Activated CD4-positive, alpha-beta T cell treated with anti-CD3 and anti-CD28 coated beads, Interleukin-2, amount 50 U/mL, for 16 hours (primary cell): ENCODE measurements at regions not wholly inside any gene's neighbourhood (a gene's known extent, or its start where the extent isn't known, plus 50 kb on each side); places are given as distances from the start of the nearest gene placed in this dataset.
"Not testable (repeated sequence)": the region's sequence is repeated elsewhere in the genome, so short reads cannot be mapped to it uniquely, and the experiment has no call there.

ENCODE experiments used
- DNase-seq: peaks from one replicate; pipeline ENCODE4 v3.0.0-alpha.2; 2020

DNA sequence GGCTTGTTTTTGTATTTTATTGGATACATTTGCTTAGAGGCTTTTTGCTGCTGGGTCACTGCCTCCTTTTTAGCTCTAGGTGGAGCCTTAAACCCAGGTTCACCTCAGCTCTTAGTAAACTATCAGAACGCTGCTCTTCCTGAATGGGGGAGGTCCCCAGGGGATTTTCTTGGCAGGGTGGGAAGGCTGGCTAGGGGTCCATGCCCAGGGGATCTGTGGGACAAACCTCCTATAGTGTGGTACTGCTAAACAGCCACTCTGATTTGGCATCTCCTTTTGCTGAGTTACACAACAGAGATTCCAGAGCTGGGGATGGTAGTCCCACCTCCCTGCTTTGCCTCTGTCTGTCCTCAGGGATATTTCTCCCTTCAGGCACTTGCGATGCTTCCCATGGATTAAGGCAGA is 204.9 kb downstream of the ZIC5 start:
- DNase-seq: no peak

GRCh38 chr13:99765869-99766268 is 205.7 kb downstream of the ZIC5 start:
- DNase-seq: no peak

- no peak for DNase-seq
Measured at GRCh38 chr13:99760456-99760855, 211.1 kb downstream of the ZIC5 start.

DNA sequence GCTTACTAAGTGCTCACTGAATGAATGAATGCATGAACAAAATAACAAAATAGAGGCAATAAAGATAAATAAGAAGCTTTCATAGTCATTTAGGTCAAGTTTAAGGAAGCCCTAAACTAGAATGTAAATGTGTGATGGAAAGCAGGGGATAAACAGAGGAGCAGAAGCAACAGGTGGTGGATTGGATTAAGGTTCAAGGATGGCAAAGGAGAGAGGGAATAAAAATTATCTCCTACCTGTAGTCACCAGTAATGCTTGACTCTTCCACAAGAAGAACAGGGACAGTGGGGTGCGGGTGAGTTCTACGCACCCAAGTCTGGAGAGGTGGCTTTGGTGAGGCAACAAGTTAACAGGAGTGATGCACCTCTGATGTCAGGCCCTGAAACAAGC is 212.4 kb downstream of the ZIC5 start:
- DNase-seq: no peak

DNA sequence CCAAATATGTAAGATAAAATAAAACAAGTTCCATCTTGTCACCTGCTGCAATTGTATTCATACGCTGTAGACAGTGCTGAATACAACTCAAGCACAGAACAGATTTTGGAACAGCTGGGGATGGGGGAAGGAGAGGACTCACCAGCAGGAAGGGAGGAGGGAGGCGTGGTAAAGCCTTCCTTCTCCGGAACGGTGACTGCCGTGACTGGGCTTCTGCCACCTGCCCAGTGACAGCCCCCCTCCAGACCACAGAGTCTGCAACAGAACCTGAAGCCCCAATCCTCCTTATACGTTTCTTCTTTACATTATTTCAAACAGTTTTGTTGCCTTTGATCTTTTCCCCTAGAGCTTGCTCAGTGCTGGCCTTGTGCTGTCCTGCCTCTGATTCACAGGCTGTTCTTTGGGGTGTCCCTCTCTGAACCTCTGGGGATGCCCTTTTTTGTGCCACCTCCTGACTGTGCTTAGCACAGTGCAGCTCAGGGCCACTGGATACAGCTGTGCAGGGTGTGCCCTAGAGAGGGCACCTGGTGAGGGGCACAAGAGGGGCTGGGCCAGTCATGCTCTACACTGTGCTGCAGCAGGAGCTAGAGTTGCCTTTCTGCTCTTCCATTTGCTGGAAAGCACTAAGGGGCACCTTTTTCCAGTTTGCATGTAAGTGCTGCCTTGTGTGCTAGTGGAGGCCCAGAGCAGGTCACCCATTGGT is 213.0 kb downstream of the ZIC5 start:
- no peak for DNase-seq

- DNase-seq: no peak
Measured at GRCh38 chr13:99757756-99758459, 213.7 kb downstream of the ZIC5 start.

GRCh38 chr13:99756281-99756680 is 215.3 kb downstream of the ZIC5 start:
- no peak for DNase-seq

DNA sequence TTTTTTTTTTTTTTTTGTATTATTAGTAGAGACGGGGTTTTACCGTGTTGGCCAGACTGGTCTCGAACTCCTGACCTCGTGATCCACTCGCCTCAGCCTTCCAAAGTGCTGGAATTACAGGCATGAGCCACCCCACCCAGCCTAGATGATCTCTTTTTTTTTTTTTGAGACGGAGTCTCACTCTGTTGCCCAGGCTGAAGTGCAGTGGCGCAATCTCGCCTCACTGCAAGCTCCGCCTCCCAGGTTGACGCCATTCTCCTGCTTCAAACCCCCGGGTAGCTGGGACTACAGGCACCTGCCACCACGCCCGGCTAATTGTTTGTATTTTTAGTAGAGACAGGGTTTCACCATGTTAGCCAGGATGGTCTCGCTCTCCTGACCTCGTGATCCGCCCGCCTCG is 216.8 kb downstream of the ZIC5 start:
- not testable (repeated sequence) for DNase-seq

GRCh38 chr13:99752373-99752772 is 219.2 kb downstream of the ZIC5 start:
- DNase-seq: no peak

- DNase-seq: no peak
Measured at GRCh38 chr13:99751517-99752199, 219.9 kb downstream of the ZIC5 start.

DNA sequence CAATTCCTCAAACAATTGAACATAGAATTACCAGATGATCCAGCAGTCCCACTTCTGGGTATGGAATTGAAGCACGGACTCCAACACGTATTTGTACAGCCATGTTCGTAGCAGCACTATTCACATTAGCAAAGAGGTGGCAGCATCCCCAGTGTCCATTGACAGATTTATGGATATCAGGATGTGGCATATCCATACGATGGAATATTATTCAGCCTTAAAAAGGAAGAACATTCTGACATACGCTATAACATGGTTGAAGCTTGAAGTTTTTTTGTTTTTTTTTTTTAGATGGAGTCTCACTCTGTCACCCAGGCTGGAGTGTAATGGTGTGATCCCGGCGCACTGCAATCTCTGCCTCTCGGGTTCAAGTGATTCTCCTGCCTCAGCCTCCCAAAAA is 220.6 kb downstream of the ZIC5 start:
- no peak for DNase-seq

DNA sequence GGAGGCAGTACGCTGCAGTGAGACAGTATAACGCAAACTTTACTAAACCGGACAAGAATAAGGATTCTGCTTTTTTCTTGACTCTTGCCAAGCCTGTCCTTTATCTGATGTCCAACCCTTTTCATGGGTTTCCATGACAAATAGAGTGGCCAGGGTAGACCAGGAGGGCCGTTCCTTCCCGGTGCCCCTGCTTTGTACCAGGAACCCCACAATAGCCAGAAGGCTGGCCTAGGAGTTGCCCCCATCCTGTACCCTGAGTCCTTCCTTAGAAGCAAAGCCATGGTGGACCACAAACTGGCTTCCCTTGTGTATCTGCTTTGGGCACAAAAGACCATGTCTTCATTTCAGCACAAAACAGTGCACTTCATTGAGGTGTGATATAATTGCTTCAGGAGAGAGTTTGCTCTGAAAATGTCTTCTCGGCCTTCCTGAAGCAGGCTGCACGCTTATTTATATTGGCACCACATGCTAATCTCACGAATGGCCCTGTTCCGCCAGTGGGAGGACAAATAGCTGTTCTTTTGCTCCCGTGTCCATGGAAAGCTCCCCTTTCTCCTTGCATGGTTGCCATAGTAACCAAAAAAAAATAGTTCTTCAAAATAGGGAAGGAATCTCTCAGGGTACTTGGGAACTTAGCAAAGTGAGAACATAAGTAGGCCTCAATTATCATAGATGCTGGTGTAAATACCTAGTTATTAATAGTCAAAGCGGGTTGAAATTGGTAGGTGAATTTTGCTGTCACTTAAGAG is 222.1 kb downstream of the ZIC5 start:
- no peak for DNase-seq

- no peak for DNase-seq
Measured at GRCh38 chr13:99747403-99747710, 224.2 kb downstream of the ZIC5 start.

GRCh38 chr13:99746637-99747402 is 224.7 kb downstream of the ZIC5 start:
- no peak for DNase-seq

- DNase-seq: no peak
Measured at GRCh38 chr13:99743094-99743493, 228.5 kb downstream of the ZIC5 start.

DNA sequence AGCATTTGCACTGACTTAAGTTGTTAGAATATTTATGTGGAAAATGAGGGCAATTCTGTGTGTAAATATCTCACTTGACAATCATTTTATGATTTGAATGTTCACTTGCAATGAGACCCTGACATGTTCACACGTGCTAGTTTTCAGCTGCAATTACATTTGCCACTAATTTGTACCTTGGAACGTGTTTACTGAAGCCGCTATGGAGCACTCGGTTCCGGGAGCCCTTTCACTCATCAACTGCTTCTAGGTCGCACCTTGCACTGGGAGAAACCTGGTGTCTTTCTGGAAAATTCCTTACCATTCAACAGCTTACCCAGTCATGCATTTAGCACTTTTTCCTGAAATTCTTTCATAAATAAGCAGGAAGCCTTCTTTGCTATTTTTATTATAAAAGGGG is 229.6 kb downstream of the ZIC5 start:
- DNase-seq: no peak

- DNase-seq: no peak
Measured at GRCh38 chr13:99740251-99740979, 231.2 kb downstream of the ZIC5 start.

DNA sequence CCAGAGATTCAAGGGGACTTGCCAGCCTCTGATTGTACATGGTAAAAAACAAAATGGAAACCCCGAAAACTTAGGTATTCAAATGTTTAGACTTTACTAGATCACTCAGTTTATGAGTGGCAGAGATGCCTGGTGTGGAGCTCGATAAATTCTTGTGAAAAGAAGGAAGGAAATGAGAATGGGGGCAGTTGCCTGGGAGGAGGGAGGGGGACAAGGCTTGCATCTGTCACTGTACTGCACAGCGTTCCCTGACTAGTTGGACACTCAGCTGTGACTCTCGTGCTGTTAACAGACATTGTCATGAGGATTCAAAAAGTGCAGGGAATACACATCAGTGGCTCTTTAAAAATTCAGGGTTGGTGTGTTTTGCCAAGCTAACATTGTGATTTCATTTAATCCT is 232.9 kb downstream of the ZIC5 start:
- no peak for DNase-seq

GRCh38 chr13:99737481-99738245 is 233.9 kb downstream of the ZIC5 start:
- no peak for DNase-seq

GRCh38 chr13:99736541-99736940 is 235.0 kb downstream of the ZIC5 start:
- no peak for DNase-seq

- no peak for DNase-seq
Measured at GRCh38 chr13:99734013-99734693, 232.9 kb downstream of the TM9SF2 start.
